Kidney capillary endothelial cell (primary cell): ENCODE measurements at regions not wholly inside any gene's neighbourhood (a gene's known extent, or its start where the extent isn't known, plus 50 kb on each side); places are given as distances from the start of the nearest gene placed in this dataset.

ENCODE experiments used
- DNase-seq: peaks from one replicate; pipeline ENCODE4 v3.0.0-alpha.2; 2018; ENCODE audit warnings: low spot score

GRCh38 chr6:84525907-84526306 lies 238.5 kb downstream of the TBX18 start:
- no peak for DNase-seq

DNA sequence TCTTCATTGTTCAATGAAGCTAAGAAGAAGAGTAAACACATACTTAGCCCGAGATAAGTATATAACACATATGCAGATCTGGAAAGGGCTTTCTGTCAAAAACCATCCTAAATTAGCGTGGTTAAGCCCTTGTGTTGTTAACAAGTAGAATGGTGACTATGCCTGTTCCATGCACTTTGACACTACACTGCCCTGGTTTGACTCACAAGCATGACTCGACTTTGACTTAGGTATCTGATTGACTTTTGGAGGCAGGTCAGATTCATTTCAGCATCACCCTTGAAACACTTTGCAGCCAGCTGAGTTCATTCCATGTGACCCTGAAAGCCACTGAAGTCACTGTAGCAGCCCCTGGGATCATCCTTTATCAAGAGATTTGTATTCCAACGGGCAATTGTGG lies 239.8 kb downstream of the TBX18 start:
- DNase-seq = no peak

DNA sequence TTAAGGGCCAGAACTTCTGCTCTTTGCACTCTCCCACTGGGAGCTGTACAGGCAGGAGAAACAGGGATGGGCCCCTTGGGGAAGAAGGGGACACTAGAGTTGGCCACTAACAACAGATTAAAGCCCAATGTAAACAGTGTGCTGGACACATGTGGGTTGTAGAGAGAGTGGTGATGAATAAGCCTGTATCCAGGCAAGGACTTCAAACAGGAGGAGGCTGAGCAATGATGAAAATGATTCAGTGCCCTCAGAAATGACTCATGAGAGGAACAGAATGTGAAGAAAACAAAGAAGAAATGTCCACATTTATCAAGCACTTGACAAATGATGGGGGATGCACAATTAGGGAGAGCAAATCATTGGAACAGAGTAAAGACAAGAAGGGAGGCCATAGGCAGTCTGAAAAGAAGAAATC lies 242.3 kb downstream of the TBX18 start:
- DNase-seq = no peak

DNA sequence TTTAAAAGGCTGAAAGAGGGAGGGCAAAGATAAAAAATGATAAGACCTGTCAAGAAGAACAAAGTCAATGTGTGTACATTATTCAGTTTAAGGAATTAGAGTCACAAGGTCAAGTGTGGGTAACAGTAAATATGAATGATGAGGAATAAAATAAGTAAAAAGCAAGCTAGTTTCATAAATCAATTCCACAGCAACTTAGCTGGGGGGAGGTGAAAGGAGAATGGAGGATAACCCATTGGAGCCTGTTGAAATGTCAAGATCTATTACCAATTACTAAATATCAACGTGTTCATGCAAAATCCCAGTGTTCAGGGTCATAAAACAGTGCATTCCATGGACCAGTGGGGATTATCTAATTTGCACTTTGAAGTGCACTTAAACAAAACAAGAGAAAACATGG lies 242.9 kb downstream of the TBX18 start:
- DNase-seq = no peak

DNA sequence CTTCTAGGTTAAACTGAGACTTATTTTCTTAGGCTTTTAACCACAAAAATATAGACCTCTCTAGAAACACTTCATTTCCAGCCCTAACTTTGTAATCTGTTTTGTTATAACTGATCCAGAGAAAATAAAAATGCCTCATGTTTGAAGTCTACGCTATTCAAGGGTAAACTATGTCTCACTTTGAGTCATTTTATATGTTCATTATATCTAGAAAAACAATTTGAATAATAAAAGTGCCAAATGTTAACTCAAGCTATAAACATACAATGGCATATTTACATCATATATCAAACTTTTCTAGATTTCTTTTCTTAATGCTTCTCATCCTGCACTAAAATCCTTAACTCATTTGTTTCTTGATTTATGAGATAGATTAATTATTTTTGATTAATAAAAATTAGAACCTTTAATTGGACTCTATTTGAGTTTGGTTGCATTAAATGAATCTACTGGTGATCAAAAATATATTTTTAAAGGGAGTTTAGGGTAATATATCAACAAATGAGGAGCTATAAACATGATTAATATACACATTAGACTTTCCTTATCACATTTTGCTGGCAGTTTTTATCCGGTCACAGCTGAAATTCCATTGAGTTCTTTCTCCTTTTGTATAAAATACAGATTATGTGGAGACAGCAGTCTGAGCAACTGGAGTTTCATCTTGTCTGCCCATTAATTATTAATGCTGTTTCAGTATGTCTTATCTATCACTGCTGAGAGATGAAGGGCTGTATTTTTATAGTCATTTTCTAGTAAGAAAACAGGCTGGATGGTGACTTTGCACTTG lies 246.5 kb downstream of the TBX18 start:
- no peak for DNase-seq

DNA sequence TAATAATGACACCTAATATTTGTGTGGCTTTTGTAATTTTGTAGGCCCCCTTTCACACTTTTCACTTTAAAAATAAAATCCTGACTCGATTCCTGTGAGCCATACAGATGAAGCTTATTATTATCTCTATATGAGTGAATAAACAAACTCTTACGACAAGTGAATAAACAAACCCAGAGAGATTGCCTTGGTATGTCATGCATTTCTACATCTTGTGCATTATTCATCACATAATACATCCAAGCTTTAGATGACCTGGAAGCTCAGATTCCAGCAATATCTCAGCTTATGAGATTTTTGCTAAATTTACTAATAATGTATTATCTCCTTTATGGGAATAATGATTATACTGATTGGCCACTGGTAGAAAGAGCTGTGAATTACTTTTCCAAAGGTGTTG lies 248.2 kb downstream of the TBX18 start:
- DNase-seq = no peak

DNA sequence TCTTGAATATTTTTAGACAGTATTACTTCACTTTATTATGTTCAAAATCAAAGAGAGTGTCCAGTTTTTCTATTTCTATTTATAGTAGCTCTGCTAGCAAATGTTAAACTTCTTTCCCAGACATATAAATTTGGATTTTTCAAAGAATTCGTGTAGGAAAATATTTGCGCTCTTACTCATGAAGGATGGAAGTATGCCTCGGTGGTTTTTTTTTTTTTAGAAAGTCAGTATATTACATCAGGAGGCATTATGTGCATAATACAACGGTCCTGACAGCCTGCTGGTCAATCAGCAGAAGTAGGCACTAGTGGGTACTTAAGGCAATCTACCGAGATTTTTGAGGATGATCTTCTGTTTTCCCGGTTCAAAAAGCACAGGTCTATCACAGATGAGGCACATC lies 249.3 kb downstream of the TBX18 start:
- no peak for DNase-seq

GRCh38 chr6:84514089-84514971 lies 250.1 kb downstream of the TBX18 start:
- no peak for DNase-seq

GRCh38 chr6:84512391-84512790 lies 252.0 kb downstream of the TBX18 start:
- no peak for DNase-seq

DNA sequence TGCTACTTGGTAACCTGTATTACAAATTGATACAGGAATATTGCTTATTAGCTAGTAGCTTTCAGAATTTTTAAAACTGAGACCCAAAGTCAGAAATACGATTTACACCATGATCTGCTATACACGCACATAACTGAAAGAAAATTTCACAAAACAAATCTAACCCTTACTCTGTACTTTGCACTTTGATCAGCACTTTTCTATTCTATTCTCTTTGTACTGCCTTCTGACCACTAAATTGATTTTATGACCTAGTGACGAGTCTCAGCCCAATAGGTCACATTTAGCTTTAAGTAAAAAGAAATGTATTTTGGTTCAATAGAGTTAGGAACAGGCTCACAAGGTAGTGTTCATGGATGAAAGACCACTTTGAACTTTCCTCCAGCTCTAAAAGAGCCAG lies 252.5 kb downstream of the TBX18 start:
- DNase-seq = no peak

GRCh38 chr6:84508981-84509380 lies 255.4 kb downstream of the TBX18 start:
- no peak for DNase-seq

DNA sequence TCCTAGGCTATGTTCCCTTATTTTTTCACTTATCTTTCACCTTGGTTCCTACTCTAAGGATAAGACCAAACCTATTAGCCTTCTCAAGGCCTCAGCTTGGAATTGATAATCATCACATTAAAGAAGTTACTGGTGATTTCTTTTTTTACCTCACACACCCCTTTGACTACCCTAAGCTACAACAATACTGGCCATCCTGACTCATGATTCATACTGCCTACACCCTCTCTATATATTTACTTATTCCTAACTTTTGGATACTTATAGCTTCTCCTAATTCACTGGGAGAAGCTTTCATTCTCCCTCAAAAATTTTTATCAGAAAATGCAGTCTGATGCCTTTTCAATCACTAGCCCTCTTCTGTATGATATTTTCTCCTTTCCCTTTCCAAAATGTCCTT lies 256.1 kb downstream of the TBX18 start:
- no peak for DNase-seq

DNA sequence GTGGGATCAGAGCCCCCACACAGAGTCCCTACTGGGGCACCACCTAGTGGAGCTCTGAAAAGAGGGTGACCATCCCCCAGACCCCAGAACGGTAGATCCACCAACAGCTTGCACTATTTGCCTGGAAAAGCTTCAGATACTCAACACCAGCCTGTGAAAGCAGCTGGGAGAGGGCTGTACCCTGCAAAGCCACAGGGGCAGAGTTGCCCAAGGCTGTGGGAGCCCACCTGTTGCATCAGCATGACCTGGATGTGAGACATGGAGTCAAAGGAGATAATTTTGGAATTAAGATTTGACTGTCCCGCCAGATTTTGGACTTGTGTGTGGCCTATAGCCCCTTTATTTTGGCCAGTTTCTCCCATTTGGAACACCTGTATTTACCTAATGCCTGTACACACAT lies 260.4 kb downstream of the TBX18 start:
- DNase-seq = no peak

GRCh38 chr6:84501315-84501714 lies 263.1 kb downstream of the TBX18 start:
- DNase-seq = no peak

- no peak for DNase-seq
Measured at GRCh38 chr6:84500726-84501125, 263.7 kb downstream of the TBX18 start.

GRCh38 chr6:84498905-84499304 lies 265.5 kb downstream of the TBX18 start:
- DNase-seq = no peak

- DNase-seq = no peak
Measured at GRCh38 chr6:84492241-84493165, 265.1 kb upstream of the CEP162 start.

GRCh38 chr6:84489598-84489997 lies 262.2 kb upstream of the CEP162 start:
- no peak for DNase-seq

DNA sequence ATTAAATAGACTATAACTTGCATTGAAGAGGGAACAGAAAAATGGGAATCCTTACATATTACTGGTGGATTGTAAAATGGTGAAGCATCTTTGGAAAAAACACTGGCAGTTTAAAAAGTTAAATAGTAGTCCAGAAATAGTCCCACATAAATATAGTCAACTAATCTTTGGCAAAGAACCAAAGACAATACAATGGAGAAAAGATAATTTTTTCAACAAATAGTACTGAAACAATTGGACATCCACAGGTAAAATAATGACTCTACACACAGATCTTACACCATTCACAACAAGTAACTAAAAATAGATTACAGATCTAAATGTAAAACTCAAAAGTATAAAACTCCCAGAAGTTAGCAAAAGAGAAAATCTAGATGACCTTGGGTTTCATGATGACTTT lies 259.1 kb upstream of the CEP162 start:
- no peak for DNase-seq

DNA sequence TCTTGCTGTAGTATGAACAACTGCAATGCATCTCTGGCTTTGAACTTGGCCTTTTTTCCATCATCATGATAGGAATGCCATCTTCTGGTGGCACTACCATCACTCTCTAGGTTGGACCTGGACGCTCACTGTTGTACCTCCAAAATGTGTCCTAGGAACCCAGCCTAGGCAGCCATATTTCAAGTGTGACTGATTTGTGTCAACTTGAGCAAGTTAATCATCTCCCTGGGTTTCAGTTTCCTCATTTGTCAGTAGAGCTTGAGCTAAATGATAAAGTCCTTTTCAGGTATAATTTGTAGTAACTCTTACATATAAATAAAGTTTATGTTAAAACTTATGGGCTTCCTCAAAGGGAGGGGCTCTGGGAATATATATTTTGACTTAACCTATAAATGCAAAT lies 241.7 kb upstream of the CEP162 start:
- no peak for DNase-seq

- DNase-seq = no peak
Measured at GRCh38 chr6:84467296-84467695, 239.9 kb upstream of the CEP162 start.

- DNase-seq = no peak
Measured at GRCh38 chr6:84466511-84466910, 239.1 kb upstream of the CEP162 start.
